HEK293 (cell line): ENCODE measurements at regions not wholly inside any gene's neighbourhood (a gene's known extent, or its start where the extent isn't known, plus 50 kb on each side); places are given as distances from the start of the nearest gene placed in this dataset.

Experiments used
- CTCF ChIA-PET: fragments of 350-600 bp; formaldehyde crosslinking; extraction: SDS; loops from one replicate; lab custom pipeline; 2021; ENCODE audit warnings: antibody characterized with exemption; lab: Yijun Ruan, JAX
- POLR2A ChIA-PET: fragments of 300-600 bp; formaldehyde crosslinking; extraction: SDS; loops from one replicate; lab custom pipeline; 2020; ENCODE audit warnings: antibody characterized with exemption, inconsistent platforms; lab: Yijun Ruan, JAX
- H3K27ac ChIP-seq: fragments of 200-500 bp; sonication (Bioruptor generic); 2 replicates; pipeline ENCODE4 v1.5.1; 2014; ENCODE audit warnings: low read depth, low read length, control low read depth, inconsistent platforms; ENCODE audit errors: extremely low read depth
- H3K36me3 ChIP-seq, 2 experiments: fragments of 200-500 bp in 1 of 2; sonication (Bioruptor generic) in 1 of 2; 1 replicate in 1 of 2; 2 replicates in 1 of 2; pipeline ENCODE4 v1.5.1; 2014 to 2017; ENCODE audit warnings: inconsistent platforms in 2 of 2, low read length in 2 of 2; ENCODE audit not compliant: control insufficient read depth in 2 of 2, insufficient read depth in 1 of 2
- H3K4me1 ChIP-seq: fragments of 200-500 bp; sonication (Bioruptor generic); 2 replicates; pipeline ENCODE4 v1.5.1; 2014; ENCODE audit warnings: mild to moderate bottlenecking, low read length, inconsistent platforms; ENCODE audit not compliant: control insufficient read depth, insufficient read depth
- H3K4me3 ChIP-seq: 2 replicates; pipeline ENCODE4 v1.5.1; 2011; ENCODE audit warnings: low read depth, mild to moderate bottlenecking, control low read depth, low read length, moderate library complexity
- H3K9me3 ChIP-seq: fragments of 200-500 bp; sonication (Bioruptor generic); 2 replicates; pipeline ENCODE4 v1.5.1; 2014; ENCODE audit warnings: low read depth, low read length, inconsistent platforms; ENCODE audit not compliant: control insufficient read depth, insufficient read depth
- GLI2 ChIP-seq: fragments of 450-650 bp; formaldehyde crosslinking; IDR thresholded peaks from 2 replicates; pipeline ENCODE4; 2017; ENCODE audit warnings: missing biosample characterization, missing genetic modification characterization, low read depth, borderline replicate concordance
- HIC1 ChIP-seq: fragments of 450-650 bp; formaldehyde crosslinking; IDR thresholded peaks from 2 replicates; pipeline ENCODE4 v1.5.1; 2016; ENCODE audit warnings: missing biosample characterization, missing genetic modification characterization
- KLF8 ChIP-seq: fragments of 450-650 bp; formaldehyde crosslinking; IDR thresholded peaks from 2 replicates; pipeline ENCODE4 v1.5.1; 2016; ENCODE audit warnings: missing biosample characterization, missing genetic modification characterization
- OSR2 ChIP-seq: fragments of 450-650 bp; formaldehyde crosslinking; IDR thresholded peaks from 2 replicates; pipeline ENCODE4 v1.5.1; 2016; ENCODE audit warnings: missing biosample characterization, missing genetic modification characterization
- SALL2 ChIP-seq: fragments of 450-650 bp; formaldehyde crosslinking; IDR thresholded peaks from 2 replicates; pipeline ENCODE4 v1.5.0; 2017; ENCODE audit warnings: missing biosample characterization, mild to moderate bottlenecking, missing genetic modification characterization, borderline replicate concordance
- SCRT2 ChIP-seq: fragments of 450-650 bp; formaldehyde crosslinking; IDR thresholded peaks from 2 replicates; pipeline ENCODE4 v1.5.1; 2016; ENCODE audit warnings: missing biosample characterization, missing genetic modification characterization
- TSHZ1 ChIP-seq: fragments of 450-650 bp; formaldehyde crosslinking; IDR thresholded peaks from 2 replicates; pipeline ENCODE4 v1.5.1; 2016; ENCODE audit warnings: missing biosample characterization, missing genetic modification characterization, borderline replicate concordance
- ZBTB6 ChIP-seq: fragments of 450-650 bp; formaldehyde crosslinking; IDR thresholded peaks from 2 replicates; pipeline ENCODE4 v1.5.1; 2017; ENCODE audit warnings: missing biosample characterization, missing genetic modification characterization
- ZFP37 ChIP-seq: fragments of 450-650 bp; formaldehyde crosslinking; IDR thresholded peaks from 2 replicates; pipeline ENCODE4 v1.5.1; 2016; ENCODE audit warnings: missing biosample characterization, missing genetic modification characterization
- ZNF121 ChIP-seq: fragments of 450-650 bp; formaldehyde crosslinking; IDR thresholded peaks from 2 replicates; pipeline ENCODE4 v1.5.1; 2016; ENCODE audit warnings: missing biosample characterization, missing genetic modification characterization
- ZNF239 ChIP-seq: fragments of 450-650 bp; formaldehyde crosslinking; IDR thresholded peaks from 2 replicates; pipeline ENCODE4 v1.5.1; 2016; ENCODE audit warnings: missing biosample characterization, missing genetic modification characterization
- ZNF324 ChIP-seq: fragments of 450-650 bp; formaldehyde crosslinking; IDR thresholded peaks from 2 replicates; pipeline ENCODE4 v1.5.1; 2016; ENCODE audit warnings: missing biosample characterization, missing genetic modification characterization
- ZNF560 ChIP-seq: fragments of 450-650 bp; formaldehyde crosslinking; IDR thresholded peaks from 2 replicates; pipeline ENCODE4 v1.5.1; 2017; ENCODE audit warnings: missing biosample characterization, missing genetic modification characterization, borderline replicate concordance
- ZNF658 ChIP-seq: fragments of 450-650 bp; formaldehyde crosslinking; IDR thresholded peaks from 2 replicates; pipeline ENCODE4; 2016; ENCODE audit warnings: missing biosample characterization, missing genetic modification characterization
- ZNF664 ChIP-seq: fragments of 450-650 bp; formaldehyde crosslinking; IDR thresholded peaks from 2 replicates; pipeline ENCODE4 v1.5.1; 2016; ENCODE audit warnings: missing biosample characterization, missing genetic modification characterization
- ZNF768 ChIP-seq: fragments of 450-650 bp; formaldehyde crosslinking; IDR thresholded peaks from 2 replicates; pipeline ENCODE4 v1.5.1; 2018; ENCODE audit warnings: missing biosample characterization, mild to moderate bottlenecking, missing genetic modification characterization
- ZNF837 ChIP-seq: fragments of 450-650 bp; formaldehyde crosslinking; IDR thresholded peaks from 2 replicates; pipeline ENCODE4 v1.5.1; 2016; ENCODE audit warnings: missing biosample characterization, missing genetic modification characterization

- TF ChIP-seq KLF8 (tag by site-specific recombination), result no peak
Measured at GRCh38 chr11:127898422-127899365, 688.7 kb downstream of the ETS1 start (continued).

GRCh38 chr11:127895776-127896175 lies 691.6 kb downstream of the ETS1 start:
- no peaks in the 10 kb centered on the region for H3K36me3 ChIP-seq
- no peak for TF ChIP-seq SALL2 (tag by site-specific recombination)
- no peak for TF ChIP-seq ZNF560 (tag by site-specific recombination)
- no peak for TF ChIP-seq ZNF658 (tag by site-specific recombination)
- TF ChIP-seq ZBTB6 (tag by site-specific recombination), result no peak
- no peak for TF ChIP-seq HIC1 (tag by site-specific recombination)
- no peak for TF ChIP-seq ZNF837
- TF ChIP-seq, all 188 proteins: peak for 0
- ChIA-PET CTCF (interaction anchor here (0.6 to 1.4 kb wide), 2 partner anchors 46 to 52 kb away, joined by 3 to 5 read pairs; no protein-coding TSS in a partner anchor), POLR2A (no interaction called here)
- Histone ChIP-seq H3K4me1 (no peaks in the 10 kb centered on the region), H3K27ac (no peak overlapping the region), H3K9me3 (no peaks in the 10 kb centered on the region), H3K4me3 (no peak overlapping the region)

GRCh38 chr11:127894316-127894715 lies 693.0 kb downstream of the ETS1 start:
- ChIA-PET CTCF (no interaction called here), POLR2A (no interaction called here)
- Histone ChIP-seq H3K9me3 (no peaks in the 10 kb centered on the region), H3K27ac (no peak overlapping the region), H3K4me1 (no peaks in the 10 kb centered on the region), H3K4me3 (no peak overlapping the region), H3K36me3 (no peaks in the 10 kb centered on the region)
- TF ChIP-seq ZNF239 (no peak), ZNF324 (tag by site-specific recombination) (no peak), SCRT2 (no peak), ZNF121 (tag by site-specific recombination) (no peak), GLI2 (no peak), ZNF664 (tag by site-specific recombination) (no peak), TSHZ1 (tag by site-specific recombination) (no peak), ZFP37 (tag by site-specific recombination) (no peak), OSR2 (tag by site-specific recombination) (no peak), ZNF768 (tag by site-specific recombination) (no peak)
